H1 (cell line): ENCODE measurements at regions not wholly inside any gene's neighbourhood (a gene's known extent, or its start where the extent isn't known, plus 50 kb on each side); places are given as distances from the start of the nearest gene placed in this dataset.

Source experiments
- RAD21 ChIP-seq, 2 experiments: IDR thresholded peaks in 1 of 2; conservative IDR thresholded peaks in 1 of 2; 2 replicates each; pipeline ENCODE4 v1.6.1; 2011; ENCODE audit warnings: low read depth in 2 of 2, low read length in 2 of 2, improper control_type of control experiment in 1 of 2, inconsistent platforms in 1 of 2, mild to moderate bottlenecking in 1 of 2, moderate library complexity in 1 of 2
- RNF2 ChIP-seq: fragments of 200-900, 300-1000 bp; sonication (generic); IDR thresholded peaks from 2 replicates; pipeline ENCODE4 v1.7.1; 2016; ENCODE audit warnings: borderline replicate concordance, low read depth, mild to moderate bottlenecking, antibody characterized with exemption, low read length; ENCODE audit not compliant: poor library complexity, severe bottlenecking; ENCODE audit errors: missing control alignments

DNA sequence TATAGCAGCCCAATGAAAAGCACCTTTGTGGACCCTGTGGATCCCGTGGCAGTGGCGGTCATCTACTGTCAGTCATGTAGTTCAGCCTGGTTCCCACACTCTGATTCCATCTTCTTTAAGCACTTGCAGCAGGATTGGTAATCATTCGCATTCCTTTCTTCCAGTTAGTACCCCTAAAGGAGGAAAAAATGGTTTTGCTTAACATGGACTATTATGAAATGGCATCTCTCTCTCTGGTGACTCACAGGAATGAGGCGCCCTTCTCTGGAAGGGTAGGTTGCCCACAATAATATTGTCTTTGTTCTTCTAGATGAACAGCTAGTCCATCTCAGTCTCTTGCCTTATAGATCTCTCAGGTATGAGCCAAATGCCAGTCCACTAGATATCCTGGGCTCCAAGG, 127.9 kb upstream of the MROH9 start (continued):
- TF ChIP-seq RNF2: no peak
- TF ChIP-seq RAD21 (IDR thresholded peaks at IDR 0.05 in 1 of 2, conservative IDR thresholded peaks at IDR 0.05 in 1 of 2; ENCODE audit: low read depth in 2 of 2, low read length in 2 of 2): no peak
